ENCODE measurements at regions not wholly inside any gene's neighbourhood (a gene's known extent, or its start where the extent isn't known, plus 50 kb on each side); places are given as distances from the start of the nearest gene placed in this dataset.

- DNase-seq: no peak
These were observed 230.8 kb downstream of the NUAK1 start for GRCh38 chr12:105907982-105908381.

- DNase-seq: no peak
These were observed 228.7 kb downstream of the NUAK1 start for GRCh38 chr12:105910030-105910429.

- no peak for DNase-seq
These were observed 226.8 kb downstream of the NUAK1 start for GRCh38 chr12:105911966-105912365.

GRCh38 chr12:105912882-105913678 is 225.7 kb downstream of the NUAK1 start:
- no peak for DNase-seq

- no peak for DNase-seq
These were observed 222.6 kb downstream of the NUAK1 start for GRCh38 chr12:105915997-105916759.

- no peak for DNase-seq
These were observed 222.1 kb downstream of the NUAK1 start for GRCh38 chr12:105916760-105917039.

- no peak for DNase-seq
These were observed 218.5 kb downstream of the NUAK1 start for GRCh38 chr12:105920161-105920684.

- no peak for DNase-seq
These were observed 217.7 kb downstream of the NUAK1 start for GRCh38 chr12:105921055-105921454.

- no peak for DNase-seq
These were observed 216.7 kb downstream of the NUAK1 start for GRCh38 chr12:105921872-105922669.

- DNase-seq: no peak
These were observed 216.1 kb downstream of the NUAK1 start for GRCh38 chr12:105922670-105923102.

- DNase-seq: no peak
These were observed 214.1 kb downstream of the NUAK1 start for GRCh38 chr12:105924526-105925208.

GRCh38 chr12:105927564-105927963 is 211.2 kb downstream of the NUAK1 start:
- no peak for DNase-seq

GRCh38 chr12:105928436-105928835 is 210.3 kb downstream of the NUAK1 start:
- no peak for DNase-seq

- DNase-seq: no peak
These were observed 209.6 kb downstream of the NUAK1 start for GRCh38 chr12:105929192-105929591.

GRCh38 chr12:105930557-105931503 is 207.9 kb downstream of the NUAK1 start:
- no peak for DNase-seq

- no peak for DNase-seq
These were observed 206.8 kb downstream of the NUAK1 start for GRCh38 chr12:105931762-105932570.

GRCh38 chr12:105933671-105934665 is 204.8 kb downstream of the NUAK1 start:
- DNase-seq: no peak

- no peak for DNase-seq
These were observed 203.6 kb downstream of the NUAK1 start for GRCh38 chr12:105935106-105935505.

- no peak for DNase-seq
These were observed 202.8 kb downstream of the NUAK1 start for GRCh38 chr12:105935981-105936380.

Data from CD4-positive, alpha-beta T cell treated with Interferon alpha-2 for 1 hour (primary cell).